Thyroid gland (tissue), 4 donors: ENCODE measurements at regions not wholly inside any gene's neighbourhood (a gene's known extent, or its start where the extent isn't known, plus 50 kb on each side); places are given as distances from the start of the nearest gene placed in this dataset.

Experiments used
- CTCF ChIP-seq, 6 experiments: fragments of 200-600 bp in 3 of 6; fragments of 450-650 bp in 3 of 6; sonication (generic) in 3 of 6; IDR thresholded peaks; one replicate each; pipeline ENCODE4 v1.5.1; 2016 to 2019; ENCODE audit warnings: antibody characterized with exemption in 6 of 6, mild to moderate bottlenecking in 2 of 6, inconsistent platforms in 1 of 6, moderate library complexity in 1 of 6
- POLR2A ChIP-seq, 2 donors: fragments of 450-650 bp; IDR thresholded peaks; one replicate each; pipeline ENCODE4 v1.6.1; 2017; ENCODE audit warnings: antibody characterized with exemption in 2 of 2, mild to moderate bottlenecking in 2 of 2, moderate library complexity in 1 of 2

DNA sequence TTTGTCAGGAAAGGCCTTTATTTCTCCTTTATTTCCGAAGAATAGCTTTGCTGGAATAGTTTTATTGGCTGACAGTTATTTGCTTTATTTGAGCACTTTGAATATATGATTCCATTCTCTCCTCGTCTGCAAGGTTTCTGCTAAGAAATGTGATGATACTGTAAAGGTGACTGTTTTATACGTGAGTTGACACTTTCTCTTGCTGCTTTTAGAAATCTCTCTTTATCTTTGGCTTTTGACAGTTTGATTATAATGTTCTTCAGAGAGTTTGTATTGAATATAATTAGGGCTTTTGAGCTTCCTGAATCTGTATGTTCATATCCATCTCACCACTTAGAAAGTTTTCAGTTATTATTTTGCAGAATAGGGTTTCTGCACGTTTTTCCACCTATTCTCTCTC lies 1003.7 kb upstream of the SLIT2 start:
- TF ChIP-seq CTCF (IDR thresholded peaks at IDR 0.05) (no peak), POLR2A (IDR thresholded peaks at IDR 0.05) (no peak)
